Keratinocyte (primary cell): ENCODE measurements at regions not wholly inside any gene's neighbourhood (a gene's known extent, or its start where the extent isn't known, plus 50 kb on each side); places are given as distances from the start of the nearest gene placed in this dataset.
A peak's percentile ranks its signal among the peaks of the same experiment; 100 is the strongest.

Experiments
- DNase-seq: peaks from one replicate; pipeline ENCODE4 v3.0.0-alpha.2; 2011; ENCODE audit warnings: low read depth, missing footprints, low spot score
- FAIRE-seq: peaks from 2 replicates; lab custom pipeline; 2011; peaks lifted over from hg19 to GRCh38; lab: Jason Lieb, UNC
- H2AFZ ChIP-seq: 2 replicates; pipeline ENCODE4 v1.6.0; 2012; ENCODE audit warnings: low read length, control low read depth, inconsistent platforms; ENCODE audit not compliant: control insufficient read depth
- H3K27ac ChIP-seq: 2 replicates; pipeline ENCODE4 v1.5.1; 2011; ENCODE audit warnings: low read length; ENCODE audit not compliant: control insufficient read depth, insufficient read depth
- H3K27me3 ChIP-seq: 3 replicates; pipeline ENCODE4 v1.6.0; 2011; ENCODE audit warnings: low read length; ENCODE audit not compliant: control insufficient read depth, insufficient read depth; ENCODE audit errors: extremely low read depth
- H3K36me3 ChIP-seq, 2 experiments: 2 replicates in 1 of 2; 3 replicates in 1 of 2; pipeline ENCODE4 v1.5.1; 2011; ENCODE audit warnings: low read length in 2 of 2, mild to moderate bottlenecking in 1 of 2; ENCODE audit not compliant: control insufficient read depth in 2 of 2, insufficient read depth in 2 of 2; ENCODE audit errors: extremely low read depth in 1 of 2
- H3K4me1 ChIP-seq: 3 replicates; pipeline ENCODE4 v1.5.1; 2011; ENCODE audit warnings: low read length; ENCODE audit not compliant: control insufficient read depth, insufficient read depth; ENCODE audit errors: extremely low read depth
- H3K4me2 ChIP-seq: 3 replicates; pipeline ENCODE4 v1.6.0; 2011; ENCODE audit warnings: low read depth, low read length; ENCODE audit not compliant: control insufficient read depth, insufficient read depth; ENCODE audit errors: extremely low read depth
- H3K4me3 ChIP-seq, 3 experiments: fragments of 200-600 bp in 1 of 3; sonication (generic) in 1 of 3; 2 replicates in 2 of 3; 3 replicates in 1 of 3; pipeline ENCODE4 v1.5.1; 2011 to 2016; ENCODE audit warnings: low read length in 3 of 3, mild to moderate bottlenecking in 3 of 3, control low read depth in 2 of 3, inconsistent platforms in 1 of 3, low read depth in 1 of 3, mixed read lengths in 1 of 3, mixed run types in 1 of 3, moderate library complexity in 1 of 3; ENCODE audit not compliant: control insufficient read depth in 2 of 3, insufficient read depth in 2 of 3; ENCODE audit errors: extremely low read depth in 1 of 3
- H3K79me2 ChIP-seq: 2 replicates; pipeline ENCODE4 v1.6.0; 2012; ENCODE audit warnings: low read length; ENCODE audit not compliant: control insufficient read depth, insufficient read depth
- H3K9ac ChIP-seq: 3 replicates; pipeline ENCODE4 v1.6.0; 2011; ENCODE audit warnings: low read length; ENCODE audit not compliant: control insufficient read depth, insufficient read depth; ENCODE audit errors: extremely low read depth
- H3K9me1 ChIP-seq: 3 replicates; pipeline ENCODE4 v1.6.0; 2011; ENCODE audit warnings: low read length; ENCODE audit not compliant: control insufficient read depth, insufficient read depth; ENCODE audit errors: extremely low read depth
- H3K9me3 ChIP-seq: 2 replicates; pipeline ENCODE4 v1.5.1; 2012; ENCODE audit warnings: low read depth, low read length; ENCODE audit not compliant: control insufficient read depth
- H4K20me1 ChIP-seq: 3 replicates; pipeline ENCODE4 v1.6.0; 2011; ENCODE audit warnings: low read length; ENCODE audit not compliant: control insufficient read depth, insufficient read depth; ENCODE audit errors: extremely low read depth
- CTCF ChIP-seq, 3 experiments: IDR thresholded peaks in 1 of 3; conservative IDR thresholded peaks in 1 of 3; optimal IDR thresholded peaks in 1 of 3; 2 replicates in 2 of 3; 3 replicates in 1 of 3; pipeline versions ENCODE3 to v1.5.1; 2011; ENCODE audit warnings: low read length in 3 of 3, mild to moderate bottlenecking in 3 of 3, moderate library complexity in 2 of 3, control low read depth in 1 of 3, inconsistent platforms in 1 of 3; ENCODE audit not compliant: insufficient read depth in 2 of 3; ENCODE audit errors: extremely low read depth in 1 of 3
- EZH2 ChIP-seq: IDR thresholded peaks from one replicate; pipeline ENCODE4 v1.6.1; 2012; ENCODE audit warnings: inconsistent platforms, mild to moderate bottlenecking, low read length, moderate library complexity
- dilution Hi-C: fragments of 300-500 bp; cut with MboI; formaldehyde crosslinking; loops from one replicate; pipeline ENCODE4 v1.7.0; 2020; ENCODE audit warnings: low sequenced_read_pairs; ENCODE audit not compliant: extremely low pct_ligation_motif_present

DNA sequence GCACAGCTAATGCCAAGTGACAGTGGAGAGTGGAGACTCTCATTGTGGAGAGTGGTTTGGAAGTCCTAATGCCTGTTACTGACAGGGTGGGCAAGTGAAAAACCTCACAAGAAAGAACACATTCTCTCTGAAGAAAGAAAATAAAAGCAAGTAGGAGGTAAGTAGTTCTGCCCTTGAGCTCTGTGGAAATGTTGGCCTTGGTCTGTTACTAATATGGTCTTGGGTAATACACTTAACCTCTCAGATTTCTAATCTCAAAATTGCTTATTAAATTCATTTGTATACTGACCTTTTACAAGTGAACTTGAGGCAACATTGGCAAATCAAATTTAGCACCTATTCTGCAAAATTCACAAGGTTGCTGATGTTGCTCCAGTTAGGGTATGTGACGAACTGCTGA, 291.6 kb upstream of the CBLB start:
- FAIRE-seq (no peak), DNase-seq (no peak)
- Histone ChIP-seq H3K9ac (no peak overlapping the region), H3K27me3 (no peaks in the 10 kb centered on the region), H3K9me3 (no peaks in the 10 kb centered on the region), H2AFZ (no peak overlapping the region), H3K79me2 (no peaks in the 10 kb centered on the region), H3K27ac (no peak overlapping the region), H3K9me1 (no peaks in the 10 kb centered on the region), H3K4me2 (no peak overlapping the region), H3K36me3 (no peaks in the 10 kb centered on the region), H4K20me1 (no peaks in the 10 kb centered on the region), H3K4me3 (no peak overlapping the region), H3K4me1 (no peaks in the 10 kb centered on the region)
- TF ChIP-seq CTCF (optimal IDR thresholded peaks at IDR 0.05 in 1 of 3, IDR thresholded peaks at IDR 0.05 in 1 of 3, conservative IDR thresholded peaks at IDR 0.05 in 1 of 3; ENCODE audit: extremely low read depth in 1 of 3, insufficient read depth in 2 of 3, low read length in 3 of 3): no peak
- TF ChIP-seq EZH2: no peak
- dilution Hi-C loops: no loop called here

GRCh38 chr3:106161246-106161645, 292.4 kb upstream of the CBLB start:
- FAIRE-seq (peak; percentile 13), DNase-seq (no peak)
- Histone ChIP-seq H3K4me3 (no peak overlapping the region), H3K79me2 (no peaks in the 10 kb centered on the region), H3K27me3 (no peaks in the 10 kb centered on the region), H4K20me1 (no peaks in the 10 kb centered on the region), H3K36me3 (no peaks in the 10 kb centered on the region), H3K4me1 (no peaks in the 10 kb centered on the region), H3K4me2 (no peak overlapping the region), H2AFZ (no peak overlapping the region), H3K9ac (no peak overlapping the region), H3K27ac (no peak overlapping the region), H3K9me3 (no peaks in the 10 kb centered on the region), H3K9me1 (no peaks in the 10 kb centered on the region)
- TF ChIP-seq EZH2 (no peak), CTCF (optimal IDR thresholded peaks at IDR 0.05 in 1 of 3, IDR thresholded peaks at IDR 0.05 in 1 of 3, conservative IDR thresholded peaks at IDR 0.05 in 1 of 3; ENCODE audit: extremely low read depth in 1 of 3, insufficient read depth in 2 of 3, low read length in 3 of 3) (no peak)
- dilution Hi-C loops: no loop called here
